Stimulated activated CD4-positive, alpha-beta T cell treated with anti-CD3 and anti-CD28 coated beads, Interleukin-4, amount 100 ng/mL, for 24 hours (primary cell): ENCODE measurements at regions not wholly inside any gene's neighbourhood (a gene's known extent, or its start where the extent isn't known, plus 50 kb on each side); places are given as distances from the start of the nearest gene placed in this dataset.
"Not testable (repeated sequence)": the region's sequence is repeated elsewhere in the genome, so short reads cannot be mapped to it uniquely, and the experiment has no call there.

Source experiments
- DNase-seq: peaks from one replicate; pipeline ENCODE4 v3.0.0-alpha.2; 2020

- no peak for DNase-seq
Measured at GRCh38 chr12:131399000-131399399, 311.9 kb upstream of the SFSWAP start.

GRCh38 chr12:131400668-131401294 lies 310.1 kb upstream of the SFSWAP start:
- not testable (repeated sequence) for DNase-seq

- not testable (repeated sequence) for DNase-seq
Measured at GRCh38 chr12:131401907-131402633, 308.8 kb upstream of the SFSWAP start.

GRCh38 chr12:131402781-131403396 lies 308.0 kb upstream of the SFSWAP start:
- no peak for DNase-seq

GRCh38 chr12:131403676-131404075 lies 307.2 kb upstream of the SFSWAP start:
- DNase-seq, result no peak

GRCh38 chr12:131404705-131405104 lies 306.2 kb upstream of the SFSWAP start:
- no peak for DNase-seq

GRCh38 chr12:131407221-131408035 lies 303.5 kb upstream of the SFSWAP start:
- DNase-seq, result no peak

- DNase-seq, result no peak
Measured at GRCh38 chr12:131408036-131408365, 302.9 kb upstream of the SFSWAP start.

GRCh38 chr12:131408484-131408883 lies 302.4 kb upstream of the SFSWAP start:
- DNase-seq, result no peak

- no peak for DNase-seq
Measured at GRCh38 chr12:131409211-131409610, 301.7 kb upstream of the SFSWAP start.

- DNase-seq, result not testable (repeated sequence)
Measured at GRCh38 chr12:131411827-131412226, 299.1 kb upstream of the SFSWAP start.

GRCh38 chr12:131413006-131413405 lies 297.9 kb upstream of the SFSWAP start:
- no peak for DNase-seq

- DNase-seq, result no peak
Measured at GRCh38 chr12:131413471-131413870, 297.4 kb upstream of the SFSWAP start.

GRCh38 chr12:131414155-131414922 lies 296.6 kb upstream of the SFSWAP start:
- not testable (repeated sequence) for DNase-seq

- no peak for DNase-seq
Measured at GRCh38 chr12:131415781-131416180, 295.1 kb upstream of the SFSWAP start.

GRCh38 chr12:131418121-131418520 lies 292.8 kb upstream of the SFSWAP start:
- DNase-seq, result no peak

GRCh38 chr12:131418884-131419283 lies 292.0 kb upstream of the SFSWAP start:
- DNase-seq, result no peak

- no peak for DNase-seq
Measured at GRCh38 chr12:131420867-131421447, 289.9 kb upstream of the SFSWAP start.

- no peak for DNase-seq
Measured at GRCh38 chr12:131421509-131422186, 289.2 kb upstream of the SFSWAP start.

GRCh38 chr12:131422187-131422520 lies 288.7 kb upstream of the SFSWAP start:
- no peak for DNase-seq

GRCh38 chr12:131422744-131423143 lies 288.1 kb upstream of the SFSWAP start:
- DNase-seq, result no peak

- DNase-seq, result no peak
Measured at GRCh38 chr12:131424270-131424669, 286.6 kb upstream of the SFSWAP start.
